ENCODE measurements at regions not wholly inside any gene's neighbourhood (a gene's known extent, or its start where the extent isn't known, plus 50 kb on each side); places are given as distances from the start of the nearest gene placed in this dataset.

DNA sequence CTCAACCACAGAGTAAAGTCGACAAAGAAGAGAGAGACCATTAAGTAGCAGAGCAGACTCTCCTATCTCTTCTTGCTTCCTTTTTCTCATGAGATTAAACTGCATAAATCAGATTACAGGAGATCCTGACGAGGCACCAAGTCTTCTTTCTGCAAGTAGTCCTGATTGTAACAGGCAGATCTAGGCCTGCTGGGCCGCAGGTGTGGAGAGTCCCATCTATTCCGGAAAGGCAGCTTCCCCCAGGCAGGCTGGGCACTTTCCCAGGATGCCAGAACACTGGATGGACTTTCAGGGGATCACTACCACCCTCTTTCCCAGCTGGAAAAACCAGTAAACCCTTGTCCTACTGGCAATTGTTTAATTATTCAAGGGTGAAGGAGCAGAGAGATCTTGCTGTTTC lies 173.0 kb upstream of the CADM1 start:
- Mint-ChIP-seq H3K4me1 (ENCODE audit: unreplicated experiment) (no peaks in the 10 kb centered on the region), H3K27me3 (ENCODE audit: unreplicated experiment) (peaks cover 4% of the 10 kb centered on the region), H3K9me3 (ENCODE audit: unreplicated experiment) (no peaks in the 10 kb centered on the region), H3K4me3 (ENCODE audit: unreplicated experiment) (no peak overlapping the region), H3K36me3 (ENCODE audit: low read depth, unreplicated experiment) (no peaks in the 10 kb centered on the region), H3K27ac (ENCODE audit: unreplicated experiment) (no peak overlapping the region)
- TF ChIP-seq, protein P1, sequence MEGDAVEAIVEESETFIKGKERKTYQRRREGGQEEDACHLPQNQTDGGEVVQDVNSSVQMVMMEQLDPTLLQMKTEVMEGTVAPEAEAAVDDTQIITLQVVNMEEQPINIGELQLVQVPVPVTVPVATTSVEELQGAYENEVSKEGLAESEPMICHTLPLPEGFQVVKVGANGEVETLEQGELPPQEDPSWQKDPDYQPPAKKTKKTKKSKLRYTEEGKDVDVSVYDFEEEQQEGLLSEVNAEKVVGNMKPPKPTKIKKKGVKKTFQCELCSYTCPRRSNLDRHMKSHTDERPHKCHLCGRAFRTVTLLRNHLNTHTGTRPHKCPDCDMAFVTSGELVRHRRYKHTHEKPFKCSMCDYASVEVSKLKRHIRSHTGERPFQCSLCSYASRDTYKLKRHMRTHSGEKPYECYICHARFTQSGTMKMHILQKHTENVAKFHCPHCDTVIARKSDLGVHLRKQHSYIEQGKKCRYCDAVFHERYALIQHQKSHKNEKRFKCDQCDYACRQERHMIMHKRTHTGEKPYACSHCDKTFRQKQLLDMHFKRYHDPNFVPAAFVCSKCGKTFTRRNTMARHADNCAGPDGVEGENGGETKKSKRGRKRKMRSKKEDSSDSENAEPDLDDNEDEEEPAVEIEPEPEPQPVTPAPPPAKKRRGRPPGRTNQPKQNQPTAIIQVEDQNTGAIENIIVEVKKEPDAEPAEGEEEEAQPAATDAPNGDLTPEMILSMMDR (IDR thresholded peaks at IDR 0.05; ENCODE audit: unreplicated experiment) = no peak
- no peak for DNase-seq (ENCODE audit: low spot score)

DNA sequence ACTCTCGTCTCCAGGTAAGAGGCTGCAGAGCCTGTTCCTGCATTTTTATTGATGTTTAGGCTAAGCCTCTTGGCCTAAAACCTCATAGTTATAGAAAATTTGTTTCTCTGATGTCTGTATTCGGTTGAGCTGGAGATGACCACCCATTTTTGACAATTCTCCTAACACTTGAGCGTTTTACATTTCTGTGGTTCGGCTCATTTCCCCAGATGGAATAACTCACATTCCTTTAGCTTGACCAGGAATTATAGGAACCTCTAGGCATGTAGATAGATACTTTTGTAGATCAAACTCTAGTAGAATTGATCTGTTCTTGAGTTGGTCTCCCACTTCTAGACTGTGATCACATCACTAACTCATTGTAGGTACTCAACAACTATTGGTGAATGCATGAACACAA lies 172.6 kb upstream of the CADM1 start:
- H3K9me3 Mint-ChIP-seq (ENCODE audit: unreplicated experiment) = no peaks in the 10 kb centered on the region
- no peak overlapping the region for H3K4me3 Mint-ChIP-seq (ENCODE audit: unreplicated experiment)
- TF ChIP-seq, protein P1 (IDR thresholded peaks at IDR 0.05; ENCODE audit: unreplicated experiment) = no peak
- no peak overlapping the region for H3K27ac Mint-ChIP-seq (ENCODE audit: unreplicated experiment)
- peaks cover 4% of the 10 kb centered on the region for H3K27me3 Mint-ChIP-seq (ENCODE audit: unreplicated experiment)
- H3K4me1 Mint-ChIP-seq (ENCODE audit: unreplicated experiment) = no peaks in the 10 kb centered on the region
- no peak for DNase-seq (ENCODE audit: low spot score)
- H3K36me3 Mint-ChIP-seq (ENCODE audit: low read depth, unreplicated experiment) = no peaks in the 10 kb centered on the region

DNA sequence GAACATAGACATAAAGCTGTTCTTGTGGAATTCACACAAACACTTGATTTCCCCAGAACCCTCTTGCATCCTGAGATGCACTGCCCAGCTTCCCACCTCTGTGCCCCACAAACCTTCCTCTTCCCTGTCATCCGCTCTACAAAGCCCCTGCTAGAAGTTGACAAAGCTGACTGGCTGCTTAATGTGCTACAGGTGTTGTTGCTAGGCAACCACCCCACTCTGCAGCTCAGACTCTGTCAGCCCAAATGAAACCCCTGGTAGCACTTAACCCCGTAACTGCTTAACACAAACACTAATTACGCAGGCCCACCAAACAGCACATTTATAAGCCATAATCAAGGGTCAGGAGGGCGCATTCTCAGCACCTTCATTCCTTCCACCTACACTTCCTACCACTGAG lies 172.0 kb upstream of the CADM1 start:
- H3K4me1 Mint-ChIP-seq (ENCODE audit: unreplicated experiment) = peaks cover 2% of the 10 kb centered on the region
- H3K9me3 Mint-ChIP-seq (ENCODE audit: unreplicated experiment) = no peaks in the 10 kb centered on the region
- no peak overlapping the region for H3K27ac Mint-ChIP-seq (ENCODE audit: unreplicated experiment)
- no peak for DNase-seq (ENCODE audit: low spot score)
- no peaks in the 10 kb centered on the region for H3K36me3 Mint-ChIP-seq (ENCODE audit: low read depth, unreplicated experiment)
- no peak overlapping the region for H3K4me3 Mint-ChIP-seq (ENCODE audit: unreplicated experiment)
- peaks cover 4% of the 10 kb centered on the region for H3K27me3 Mint-ChIP-seq (ENCODE audit: unreplicated experiment)
- TF ChIP-seq, protein P1 (IDR thresholded peaks at IDR 0.05; ENCODE audit: unreplicated experiment) = no peak

DNA sequence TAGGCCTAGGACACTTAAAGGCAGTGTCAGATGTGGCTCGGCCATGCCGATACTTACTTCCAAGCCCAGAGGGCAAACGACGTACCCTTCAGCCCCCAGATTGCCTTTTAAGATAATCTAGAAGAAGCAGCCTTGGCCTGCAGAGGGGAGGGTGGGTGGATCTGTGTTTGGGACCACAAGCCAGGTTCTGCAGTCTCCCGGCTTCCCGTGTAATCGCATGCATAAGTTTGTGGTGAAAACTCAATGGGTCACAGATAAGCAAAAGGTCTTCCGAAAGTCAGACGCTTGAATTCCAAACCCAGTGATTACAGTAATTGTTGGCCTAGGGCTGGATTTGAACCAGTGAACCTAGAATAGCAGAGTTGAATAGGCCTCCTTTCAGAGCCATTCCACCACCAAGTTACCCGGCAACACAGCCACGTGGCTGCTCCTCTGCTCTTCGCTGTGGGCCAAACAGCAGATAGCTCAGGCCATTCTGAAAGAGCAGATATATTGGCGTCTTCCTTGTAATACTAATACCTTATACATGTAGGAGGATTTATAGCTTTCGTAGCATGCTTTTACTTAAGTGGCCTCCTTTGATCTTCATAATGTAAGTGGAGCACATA lies 170.8 kb upstream of the CADM1 start:
- Mint-ChIP-seq H3K27ac (ENCODE audit: unreplicated experiment) (no peak overlapping the region), H3K36me3 (ENCODE audit: low read depth, unreplicated experiment) (no peaks in the 10 kb centered on the region), H3K27me3 (ENCODE audit: unreplicated experiment) (peaks cover 4% of the 10 kb centered on the region), H3K4me1 (ENCODE audit: unreplicated experiment) (peaks cover 2% of the 10 kb centered on the region), H3K4me3 (ENCODE audit: unreplicated experiment) (no peak overlapping the region), H3K9me3 (ENCODE audit: unreplicated experiment) (no peaks in the 10 kb centered on the region)
- TF ChIP-seq, protein P1 (IDR thresholded peaks at IDR 0.05; ENCODE audit: unreplicated experiment) = no peak
- no peak for DNase-seq (ENCODE audit: low spot score)

DNA sequence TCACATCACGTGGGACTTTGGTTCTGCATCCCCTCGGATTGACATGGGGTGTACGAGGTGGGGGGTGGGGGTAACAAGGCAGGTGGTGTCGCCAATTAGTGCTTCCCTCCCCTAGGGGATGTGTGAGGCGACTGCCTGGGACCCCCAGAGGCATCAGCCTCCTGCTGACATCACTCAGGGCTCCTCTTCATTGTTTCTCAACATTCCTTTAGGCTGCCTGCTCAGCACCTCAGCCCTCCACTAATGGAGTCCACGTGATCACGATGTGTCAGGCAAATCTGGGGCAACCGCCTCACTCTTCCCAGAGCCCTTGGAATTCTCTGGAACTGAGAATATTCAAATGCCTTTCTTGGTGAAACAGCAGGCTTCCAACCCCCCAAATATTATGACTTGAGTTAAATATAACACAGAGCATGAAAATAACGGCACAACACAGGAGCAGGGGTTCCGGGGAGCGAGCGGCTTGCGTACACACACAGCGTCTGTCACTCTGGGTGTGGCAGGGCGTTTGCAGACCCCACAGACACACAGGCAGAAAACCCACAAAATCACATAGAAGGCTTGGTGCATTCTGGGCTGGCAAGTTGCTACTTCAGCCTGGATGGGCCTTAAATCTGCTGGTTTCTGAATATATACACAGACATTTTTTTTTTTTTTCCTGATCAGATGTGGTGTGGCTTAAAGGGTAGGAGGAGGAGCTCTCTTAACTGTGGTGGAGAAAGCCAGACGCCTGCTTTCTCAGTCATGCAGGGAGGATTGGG lies 170.1 kb upstream of the CADM1 start:
- no peaks in the 10 kb centered on the region for H3K36me3 Mint-ChIP-seq (ENCODE audit: low read depth, unreplicated experiment)
- peaks cover 2% of the 10 kb centered on the region for H3K4me1 Mint-ChIP-seq (ENCODE audit: unreplicated experiment)
- no peak overlapping the region for H3K4me3 Mint-ChIP-seq (ENCODE audit: unreplicated experiment)
- H3K27me3 Mint-ChIP-seq (ENCODE audit: unreplicated experiment) = peaks cover 2% of the 10 kb centered on the region
- DNase-seq (ENCODE audit: low spot score) = no peak
- no peak overlapping the region for H3K27ac Mint-ChIP-seq (ENCODE audit: unreplicated experiment)
- TF ChIP-seq, protein P1 (IDR thresholded peaks at IDR 0.05; ENCODE audit: unreplicated experiment) = no peak
- no peaks in the 10 kb centered on the region for H3K9me3 Mint-ChIP-seq (ENCODE audit: unreplicated experiment)

Measured in endothelial cell (in vitro differentiated cells).